NCI-H460 (cell line): ENCODE measurements at regions not wholly inside any gene's neighbourhood (a gene's known extent, or its start where the extent isn't known, plus 50 kb on each side); places are given as distances from the start of the nearest gene placed in this dataset.
A peak's percentile ranks its signal among the peaks of the same experiment; 100 is the strongest.

ENCODE experiments used
- DNase-seq: peaks from one replicate; pipeline ENCODE4 v3.0.0-alpha.2; 2016; ENCODE audit warnings: low read depth; ENCODE audit errors: extremely low read depth

DNA sequence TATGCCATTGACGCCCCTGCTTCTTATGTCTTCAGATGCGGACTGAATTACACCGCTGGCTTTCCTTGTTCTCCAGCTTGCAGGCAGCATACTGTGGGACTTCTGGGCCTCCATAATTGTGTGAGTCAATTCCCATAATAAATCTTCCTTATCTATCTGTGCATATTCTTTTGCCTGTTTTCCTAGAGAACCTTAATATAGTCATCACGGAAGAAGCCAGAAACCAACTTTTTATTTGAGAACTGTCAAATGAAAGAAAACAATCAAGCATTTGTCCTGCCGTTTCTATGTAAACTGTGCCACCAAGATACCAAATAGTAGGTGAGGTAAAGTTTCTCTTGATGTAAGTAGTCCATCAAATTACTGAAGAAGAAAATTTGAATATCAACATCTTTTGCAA lies 51.8 kb upstream of the B3GALNT1 start:
- DNase-seq, result no peak

DNA sequence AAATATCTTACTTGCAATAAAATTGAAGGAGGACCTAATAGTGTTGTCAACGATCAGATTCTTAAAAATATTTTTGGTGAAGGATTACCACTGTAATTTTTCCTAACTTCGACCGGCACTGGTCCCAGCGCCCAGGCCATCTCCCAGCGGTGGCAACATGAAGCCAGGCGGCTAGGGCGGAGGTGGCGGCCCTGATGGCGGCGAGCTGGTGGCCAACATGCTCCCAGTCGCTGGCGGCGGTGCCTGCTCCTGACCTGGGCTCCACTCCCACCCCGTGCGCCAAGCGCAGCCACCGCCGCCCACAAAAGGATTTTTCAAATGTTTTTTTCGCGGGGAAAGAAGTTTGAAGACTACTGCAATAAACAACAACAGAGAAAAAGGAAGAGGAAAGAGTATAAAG lies 56.5 kb upstream of the B3GALNT1 start:
- no peak for DNase-seq

DNA sequence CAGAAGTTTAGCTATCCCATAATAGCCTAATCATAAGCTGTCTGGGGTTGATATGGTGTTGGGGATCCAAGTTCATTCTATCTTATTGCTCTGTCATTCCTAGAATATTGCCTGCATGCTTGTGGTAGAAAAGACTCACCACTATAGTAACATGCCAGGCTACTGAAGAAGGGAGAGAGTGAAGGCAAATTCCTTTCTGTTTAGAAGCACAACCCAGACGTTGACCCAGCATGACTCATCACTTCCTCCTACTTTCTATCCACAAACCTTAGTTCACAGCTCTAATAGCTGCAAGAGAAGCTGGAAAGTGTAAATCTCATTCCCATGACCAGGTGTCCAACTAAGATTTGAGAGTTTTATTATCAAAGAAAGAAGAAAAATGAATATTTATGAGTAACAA lies 57.8 kb upstream of the NMD3 start:
- peak; percentile 1 for DNase-seq

DNA sequence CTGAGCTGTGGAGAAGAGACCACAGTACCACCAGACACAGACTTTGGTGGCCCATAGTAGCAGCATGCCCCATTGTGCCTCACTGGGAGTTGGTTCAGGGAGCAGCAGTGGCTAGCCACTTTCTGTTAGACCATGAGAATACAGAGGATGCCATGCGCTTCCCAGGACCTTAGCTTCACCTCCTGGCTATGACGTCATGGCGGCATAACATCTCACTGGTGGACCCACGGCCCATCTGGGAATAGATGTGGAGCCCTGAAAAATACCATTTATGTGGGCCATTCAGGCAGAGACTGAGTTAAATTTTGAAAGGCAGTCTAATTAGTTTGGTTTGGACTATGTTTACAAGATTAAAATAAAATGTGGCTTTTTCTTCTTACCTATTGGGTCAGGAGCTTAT lies 55.1 kb upstream of the NMD3 start:
- DNase-seq, result no peak

DNA sequence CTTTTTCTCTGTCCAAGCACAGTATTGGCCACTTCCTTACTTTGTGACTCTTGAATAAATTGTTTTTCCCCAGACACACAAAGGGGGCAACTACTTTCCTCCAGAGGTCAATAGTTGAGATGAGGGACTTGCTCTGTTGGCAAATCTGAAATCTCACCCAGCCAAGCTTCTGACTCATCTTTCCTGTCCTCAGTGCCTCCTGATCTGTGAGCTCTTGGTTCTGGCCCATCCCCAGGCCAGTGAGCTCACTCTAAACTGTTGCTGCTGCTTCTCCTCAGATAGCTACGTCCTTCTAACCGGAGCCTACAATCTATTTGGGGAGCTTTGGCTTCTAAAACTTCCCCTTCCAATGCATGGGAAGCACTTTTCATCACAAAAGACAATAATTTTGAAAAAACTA lies 50.0 kb upstream of the NMD3 start:
- DNase-seq, result no peak
